Body of pancreas (tissue), 4 donors: ENCODE measurements at regions not wholly inside any gene's neighbourhood (a gene's known extent, or its start where the extent isn't known, plus 50 kb on each side); places are given as distances from the start of the nearest gene placed in this dataset.

ENCODE experiments used
- ATAC-seq: fragments of 150-250 bp; one replicate; pipeline ENCODE4 v1.9.1; 2016
- DNase-seq, 4 donors: peaks; one replicate each; pipeline ENCODE4 v3.0.0-alpha.2; 2019
- H3K27ac ChIP-seq, 4 donors: fragments of 200-600 bp; sonication (generic); 1 replicate in 3 of 4; 2 replicates in 1 of 4; pipeline versions ENCODE4 v1.5.1 to v1.6.1; 2016 to 2019; ENCODE audit warnings: mild to moderate bottlenecking in 1 of 4, mixed read lengths in 1 of 4, moderate library complexity in 1 of 4
- H3K27me3 ChIP-seq, 2 donors: fragments of 200-600 bp; sonication (generic); one replicate each; pipeline ENCODE4 v1.6.0; 2016; ENCODE audit warnings: mild to moderate bottlenecking in 1 of 2
- H3K36me3 ChIP-seq, 2 donors: fragments of 200-600 bp; sonication (generic); replicated peaks in 1 of 2; 2 replicates each; pipeline ENCODE4 v1.5.1; 2016; ENCODE audit warnings: low read depth in 2 of 2; ENCODE audit not compliant: insufficient read depth in 1 of 2
- H3K4me1 ChIP-seq: fragments of 200-600 bp; sonication (generic); one replicate; pipeline ENCODE4 v1.6.0; 2016
- H3K4me3 ChIP-seq, 2 donors: fragments of 200-600 bp; sonication (generic); 1 replicate in 1 of 2; 2 replicates in 1 of 2; pipeline ENCODE4 v1.5.1; 2016 to 2019
- H3K9me3 ChIP-seq, 3 donors: fragments of 200-600 bp; sonication (generic); 1 replicate in 2 of 3; 2 replicates in 1 of 3; pipeline ENCODE4 v1.5.1; 2016
- CTCF ChIP-seq, 7 experiments: fragments of 450-650 bp in 4 of 7; fragments of 200-600 bp in 3 of 7; sonication (generic) in 3 of 7; IDR thresholded peaks; one replicate each; pipeline ENCODE4 v1.5.1; 2016 to 2019; ENCODE audit warnings: antibody characterized with exemption in 7 of 7
- POLR2A ChIP-seq, 3 donors: fragments of 450-650 bp; IDR thresholded peaks; one replicate each; pipeline ENCODE4 v1.6.1; 2016; ENCODE audit warnings: antibody characterized with exemption in 3 of 3, mild to moderate bottlenecking in 2 of 3
- WGBS, 2 donors: methylation state at CpG; one replicate each; pipeline ENCODE4 v1.1.5; 2017; 5-methylcytosine and 5-hydroxymethylcytosine counted together
- intact Hi-C: fragments of 100-400 bp; cut with DNase I; formaldehyde crosslinking; loops from one replicate; pipeline ENCODE4 v1.15.1; 2023

- no peaks in the 10 kb centered on the region for H3K36me3 ChIP-seq
- H3K9me3 ChIP-seq = no peaks in the 10 kb centered on the region
- DNase-seq (no peak), ATAC-seq (no peak)
- H3K27me3 ChIP-seq = no peaks in the 10 kb centered on the region
- 80 to 84% methylated on average over 12 to 14 of the region's 18 CpGs for WGBS, 2 donors
- no peaks in the 10 kb centered on the region for H3K4me1 ChIP-seq
- no peak overlapping the region for H3K27ac ChIP-seq
- TF ChIP-seq POLR2A (IDR thresholded peaks at IDR 0.05) (no peak), CTCF (IDR thresholded peaks at IDR 0.05) (no peak)
- no peak overlapping the region for H3K4me3 ChIP-seq
- intact Hi-C loops = no loop called here
These were observed 257.6 kb downstream of the FOXL1 start for GRCh38 chr16:86835982-86836381.

- DNase-seq (no peak), ATAC-seq (no peak)
- Histone ChIP-seq H3K4me1 (no peaks in the 10 kb centered on the region), H3K27ac (no peak overlapping the region), H3K36me3 (no peaks in the 10 kb centered on the region), H3K9me3 (no peaks in the 10 kb centered on the region), H3K27me3 (no peaks in the 10 kb centered on the region), H3K4me3 (no peak overlapping the region)
- intact Hi-C loops = no loop called here
- TF ChIP-seq CTCF (IDR thresholded peaks at IDR 0.05) (no peak), POLR2A (IDR thresholded peaks at IDR 0.05) (no peak)
- 84 to 86% methylated on average over 10 to 11 of the region's 11 CpGs for WGBS, 2 donors
These were observed 258.3 kb downstream of the FOXL1 start for GRCh38 chr16:86836503-86837129.

GRCh38 chr16:86843812-86844211, 265.5 kb downstream of the FOXL1 start:
- Histone ChIP-seq H3K4me1 (no peaks in the 10 kb centered on the region), H3K27me3 (no peaks in the 10 kb centered on the region), H3K27ac (no peak overlapping the region), H3K36me3 (no peaks in the 10 kb centered on the region), H3K4me3 (no peak overlapping the region), H3K9me3 (no peaks in the 10 kb centered on the region)
- no peak for DNase-seq
- no peak for TF ChIP-seq CTCF (IDR thresholded peaks at IDR 0.05)
- no peak for TF ChIP-seq POLR2A (IDR thresholded peaks at IDR 0.05)
- intact Hi-C loops = no loop called here
- no peak for ATAC-seq
- WGBS, 2 donors = 78 to 80% methylated on average over 11 to 12 of the region's 12 CpGs

GRCh38 chr16:86844695-86845094, 266.3 kb downstream of the FOXL1 start:
- ATAC-seq = no peak
- TF ChIP-seq POLR2A (IDR thresholded peaks at IDR 0.05) = no peak
- no peak for TF ChIP-seq CTCF (IDR thresholded peaks at IDR 0.05)
- Histone ChIP-seq H3K9me3 (no peaks in the 10 kb centered on the region), H3K4me1 (no peaks in the 10 kb centered on the region), H3K27me3 (no peaks in the 10 kb centered on the region), H3K36me3 (no peaks in the 10 kb centered on the region), H3K27ac (no peak overlapping the region), H3K4me3 (no peak overlapping the region)
- no peak for DNase-seq
- 26 to 48% methylated on average over 7 to 16 of the region's 16 CpGs for WGBS, 2 donors
- intact Hi-C loops = no loop called here

DNA sequence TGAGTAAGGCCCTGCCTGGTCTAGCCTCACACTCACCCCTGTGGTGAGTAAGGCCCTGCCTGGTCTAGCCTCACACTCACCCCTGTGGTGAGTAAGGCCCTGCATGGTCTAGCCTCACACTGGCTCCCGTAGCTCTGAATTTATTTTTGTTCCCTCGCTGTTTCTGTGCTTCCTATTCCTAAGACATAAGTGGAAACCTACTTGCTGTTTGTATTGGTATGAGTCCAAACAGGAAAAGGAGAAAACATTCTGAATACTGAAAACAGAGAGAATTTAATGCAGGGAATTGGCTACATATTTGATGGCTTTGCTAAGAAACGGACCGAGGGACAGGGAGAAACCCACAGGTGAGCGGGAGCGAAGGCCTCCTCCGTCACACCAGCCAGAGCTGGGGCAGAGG, 267.8 kb downstream of the FOXL1 start:
- no peaks in the 10 kb centered on the region for H3K27me3 ChIP-seq
- TF ChIP-seq POLR2A (IDR thresholded peaks at IDR 0.05) (no peak), CTCF (IDR thresholded peaks at IDR 0.05) (no peak)
- H3K9me3 ChIP-seq = no peaks in the 10 kb centered on the region
- 88% methylated on average over 7 of the region's 7 CpGs for WGBS, 2 donors
- H3K4me1 ChIP-seq = no peaks in the 10 kb centered on the region
- H3K4me3 ChIP-seq = no peak overlapping the region
- intact Hi-C loops = no loop called here
- no peak for ATAC-seq
- no peak overlapping the region for H3K27ac ChIP-seq
- H3K36me3 ChIP-seq = no peaks in the 10 kb centered on the region
- no peak for DNase-seq
